Fibroblast of skin of back (primary cell): ENCODE measurements at regions not wholly inside any gene's neighbourhood (a gene's known extent, or its start where the extent isn't known, plus 50 kb on each side); places are given as distances from the start of the nearest gene placed in this dataset.
A peak's percentile ranks its signal among the peaks of the same experiment; 100 is the strongest.

ENCODE experiments used
- DNase-seq: peaks from one replicate; pipeline ENCODE4 v3.0.0-alpha.2; 2013

GRCh38 chr7:126378642-126379041, 874.1 kb downstream of the GRM8 start:
- DNase-seq = no peak

- no peak for DNase-seq
These were observed 882.6 kb downstream of the GRM8 start for GRCh38 chr7:126370038-126370668.

GRCh38 chr7:126362746-126363145, 890.0 kb downstream of the GRM8 start:
- DNase-seq = no peak

GRCh38 chr7:126361183-126361582, 891.6 kb downstream of the GRM8 start:
- DNase-seq = no peak

- no peak for DNase-seq
These were observed 912.9 kb downstream of the GRM8 start for GRCh38 chr7:126339813-126340212.

GRCh38 chr7:126305671-126306070, 947.1 kb downstream of the GRM8 start:
- no peak for DNase-seq

- no peak for DNase-seq
These were observed 948.8 kb downstream of the GRM8 start for GRCh38 chr7:126303926-126304325.

GRCh38 chr7:126302639-126303038, 950.1 kb downstream of the GRM8 start:
- no peak for DNase-seq

GRCh38 chr7:126286317-126286716, 966.4 kb downstream of the GRM8 start:
- DNase-seq = no peak

- no peak for DNase-seq
These were observed 1016.5 kb downstream of the GRM8 start for GRCh38 chr7:126236261-126236660.

GRCh38 chr7:126228356-126229061, 1024.2 kb downstream of the GRM8 start:
- DNase-seq = no peak

GRCh38 chr7:126227643-126228042, 1025.1 kb downstream of the GRM8 start:
- no peak for DNase-seq

GRCh38 chr7:126227055-126227454, 1025.7 kb downstream of the GRM8 start:
- DNase-seq = no peak

- DNase-seq = no peak
These were observed 1029.0 kb downstream of the GRM8 start for GRCh38 chr7:126223729-126224128.

- DNase-seq = no peak
These were observed 1030.0 kb downstream of the GRM8 start for GRCh38 chr7:126222782-126223181.

GRCh38 chr7:126215785-126216184, 1037.0 kb downstream of the GRM8 start:
- DNase-seq = no peak

GRCh38 chr7:126213876-126214275, 1038.9 kb downstream of the GRM8 start:
- peak; percentile 62 for DNase-seq

GRCh38 chr7:126211875-126212274, 1040.9 kb downstream of the GRM8 start:
- DNase-seq = no peak

- DNase-seq = no peak
These were observed 1042.0 kb downstream of the GRM8 start for GRCh38 chr7:126210707-126211106.

GRCh38 chr7:126203185-126203584, 1049.6 kb downstream of the GRM8 start:
- DNase-seq = no peak

- DNase-seq = no peak
These were observed 1050.6 kb downstream of the GRM8 start for GRCh38 chr7:126202177-126202576.

- peak; percentile 23 for DNase-seq
These were observed 1066.7 kb downstream of the GRM8 start for GRCh38 chr7:126185959-126186580.

- no peak for DNase-seq
These were observed 1072.8 kb downstream of the GRM8 start for GRCh38 chr7:126179916-126180315.

GRCh38 chr7:126178865-126179264, 1073.9 kb downstream of the GRM8 start:
- no peak for DNase-seq
